ENCODE measurements at regions not wholly inside any gene's neighbourhood (a gene's known extent, or its start where the extent isn't known, plus 50 kb on each side); places are given as distances from the start of the nearest gene placed in this dataset.

DNA sequence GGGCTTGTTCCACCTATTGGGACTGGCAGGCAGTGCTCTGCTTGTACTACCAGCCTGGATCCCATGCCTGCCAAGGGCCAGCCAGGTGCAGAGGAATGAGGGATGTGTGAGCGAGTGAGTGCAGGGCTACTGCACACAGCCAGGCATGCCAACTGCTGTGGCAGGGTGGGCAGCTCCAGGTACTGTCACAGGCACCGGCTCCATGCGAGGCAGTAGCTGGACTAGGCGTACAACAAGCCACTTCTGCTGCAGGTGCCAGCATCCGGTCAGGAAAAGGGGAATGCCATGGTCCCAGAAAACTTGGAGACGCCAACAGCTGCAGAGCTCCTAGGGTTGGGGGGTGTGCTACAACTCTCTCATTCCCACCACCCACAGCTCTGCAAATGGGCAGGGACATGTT, 1356.7 kb downstream of the SI start:
- no peak overlapping the region for H2BK15ac ChIP-seq (ENCODE audit: low read depth, low read length)
- H3K79me2 ChIP-seq (ENCODE audit: insufficient read depth, low read length), result no peaks in the 10 kb centered on the region
- H2BK12ac ChIP-seq (ENCODE audit: insufficient read length, low read depth, low read length), result peak overlapping the region; percentile 20
- no peaks in the 10 kb centered on the region for H4K20me1 ChIP-seq (ENCODE audit: control insufficient read depth, insufficient read depth, insufficient read length)
- no peak overlapping the region for H3K4me3 Mint-ChIP-seq
- H3K4me2 ChIP-seq (ENCODE audit: insufficient read depth, insufficient read length, low read length), result no peak overlapping the region
- H3K9me3 Mint-ChIP-seq, result peaks cover 9 to 26% of the 10 kb centered on the region in 2 experiments
- peaks cover 13 to 29% (median 23%) of the 10 kb centered on the region in 3 experiments; a peak in 6 of 7 replicates for H3K36me3 Mint-ChIP-seq (ENCODE audit: insufficient read depth in 1 of 3, low read depth in 3 of 3)
- H3K9me3 ChIP-seq (ENCODE audit: control insufficient read depth, low read depth, low read length), result peaks cover 9% of the 10 kb centered on the region
- H4K8ac ChIP-seq (replicated peaks; ENCODE audit: insufficient read length, low read depth, low read length), result no peak overlapping the region
- H3K4me1 Mint-ChIP-seq, result peaks cover 7 to 10% of the 10 kb centered on the region in 2 experiments; a peak in 3 of 4 replicates
- no peak overlapping the region for H3K27ac ChIP-seq (ENCODE audit: insufficient read length, low read depth, low read length)
- no peak overlapping the region for H2AK5ac ChIP-seq (ENCODE audit: insufficient read length, low read length)
- no peak overlapping the region for H3K56ac ChIP-seq (ENCODE audit: insufficient read length, low read depth, low read length)
- no peak overlapping the region for H3K4ac ChIP-seq (ENCODE audit: low read depth, low read length)
- TF ChIP-seq, protein P1, sequence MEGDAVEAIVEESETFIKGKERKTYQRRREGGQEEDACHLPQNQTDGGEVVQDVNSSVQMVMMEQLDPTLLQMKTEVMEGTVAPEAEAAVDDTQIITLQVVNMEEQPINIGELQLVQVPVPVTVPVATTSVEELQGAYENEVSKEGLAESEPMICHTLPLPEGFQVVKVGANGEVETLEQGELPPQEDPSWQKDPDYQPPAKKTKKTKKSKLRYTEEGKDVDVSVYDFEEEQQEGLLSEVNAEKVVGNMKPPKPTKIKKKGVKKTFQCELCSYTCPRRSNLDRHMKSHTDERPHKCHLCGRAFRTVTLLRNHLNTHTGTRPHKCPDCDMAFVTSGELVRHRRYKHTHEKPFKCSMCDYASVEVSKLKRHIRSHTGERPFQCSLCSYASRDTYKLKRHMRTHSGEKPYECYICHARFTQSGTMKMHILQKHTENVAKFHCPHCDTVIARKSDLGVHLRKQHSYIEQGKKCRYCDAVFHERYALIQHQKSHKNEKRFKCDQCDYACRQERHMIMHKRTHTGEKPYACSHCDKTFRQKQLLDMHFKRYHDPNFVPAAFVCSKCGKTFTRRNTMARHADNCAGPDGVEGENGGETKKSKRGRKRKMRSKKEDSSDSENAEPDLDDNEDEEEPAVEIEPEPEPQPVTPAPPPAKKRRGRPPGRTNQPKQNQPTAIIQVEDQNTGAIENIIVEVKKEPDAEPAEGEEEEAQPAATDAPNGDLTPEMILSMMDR (conservative IDR thresholded peaks at IDR 0.05), result no peak
- WGBS (ENCODE audit: extremely low coverage, insufficient read length, low lambda C conversion rate), result no CpG with 5 or more reads among the region's 6 CpGs
- H3K9ac ChIP-seq (ENCODE audit: extremely low read depth, insufficient read length, low read length), result no peak overlapping the region
- no peak overlapping the region for H2AFZ ChIP-seq (ENCODE audit: low read length)
- no peak overlapping the region for H2BK120ac ChIP-seq (ENCODE audit: low read depth, low read length, poor library complexity, severe bottlenecking)
- H3K23me2 ChIP-seq (ENCODE audit: insufficient read length, low read depth, low read length, poor library complexity, severe bottlenecking), result no peaks in the 10 kb centered on the region
- H3K79me1 ChIP-seq (ENCODE audit: insufficient read depth, low read depth, low read length, poor library complexity, severe bottlenecking), result no peaks in the 10 kb centered on the region
- no peak overlapping the region for H2BK5ac ChIP-seq (ENCODE audit: insufficient read length, low read length)
- H2BK20ac ChIP-seq (ENCODE audit: low read depth, low read length, poor library complexity, severe bottlenecking), result no peak overlapping the region
- no peak overlapping the region for H3T11ph ChIP-seq (ENCODE audit: low read length)
- no peak for DNase-seq
- no peak overlapping the region for H3K18ac ChIP-seq (ENCODE audit: insufficient read length, low read depth, low read length)
- H3K23ac ChIP-seq (ENCODE audit: insufficient read length, low read depth, low read length), result no peak overlapping the region
- no peaks in the 10 kb centered on the region for H3K27me3 Mint-ChIP-seq (ENCODE audit: low read depth)
- no peak overlapping the region for H4K91ac ChIP-seq (ENCODE audit: insufficient read length, low read depth, low read length)
- H4K5ac ChIP-seq (ENCODE audit: insufficient read length, low read depth, low read length), result no peak overlapping the region
- H3K27ac Mint-ChIP-seq, result no peak overlapping the region
- no peak overlapping the region for H3K14ac ChIP-seq (ENCODE audit: insufficient read depth, low read length)
- H3K4me1 ChIP-seq (ENCODE audit: insufficient read depth, low read length), result no peaks in the 10 kb centered on the region
- H3K27me3 ChIP-seq (ENCODE audit: insufficient read depth, low read length), result no peaks in the 10 kb centered on the region
